Panc1 (cell line): ENCODE measurements at regions not wholly inside any gene's neighbourhood (a gene's known extent, or its start where the extent isn't known, plus 50 kb on each side); places are given as distances from the start of the nearest gene placed in this dataset.

Experiments used
- CTCF ChIP-seq: fragments of 450-650 bp; IDR thresholded peaks from 2 replicates; pipeline ENCODE4 v1.5.1; 2017; ENCODE audit warnings: mild to moderate bottlenecking
- POLR2AphosphoS5 ChIP-seq: IDR thresholded peaks from 2 replicates; pipeline ENCODE4 v1.6.1; 2012; ENCODE audit warnings: mild to moderate bottlenecking, low read depth, low read length, moderate library complexity
- REST ChIP-seq, 2 experiments: IDR thresholded peaks; 2 replicates each; pipeline ENCODE4 v1.6.1; 2011 to 2012; ENCODE audit warnings: low read depth in 2 of 2, control low read depth in 1 of 2, low read length in 1 of 2, mild to moderate bottlenecking in 1 of 2, moderate library complexity in 1 of 2; ENCODE audit not compliant: insufficient read depth in 1 of 2
- SIN3A ChIP-seq: IDR thresholded peaks from 2 replicates; pipeline ENCODE4 v1.6.1; 2012; ENCODE audit warnings: low read depth, mild to moderate bottlenecking, low read length, moderate library complexity, borderline replicate concordance; ENCODE audit not compliant: insufficient read depth
- TCF7L2 ChIP-seq: IDR thresholded peaks from 2 replicates; pipeline ENCODE4 v1.6.1; 2011; ENCODE audit warnings: mild to moderate bottlenecking, low read depth, low read length, inconsistent platforms

- TF ChIP-seq CTCF (no peak), REST (IDR thresholded peaks at IDR 0.05; ENCODE audit: insufficient read depth in 1 of 2, low read depth in 2 of 2, low read length in 1 of 2) (no peak), TCF7L2 (no peak), POLR2AphosphoS5 (no peak), SIN3A (no peak)
Measured at GRCh38 chr7:120218712-120219111, 54.3 kb upstream of the KCND2 start.
